WTC11 (cell line): ENCODE measurements at regions not wholly inside any gene's neighbourhood (a gene's known extent, or its start where the extent isn't known, plus 50 kb on each side); places are given as distances from the start of the nearest gene placed in this dataset.

ENCODE experiments used
- ATF3 ChIP-seq: sonication (generic); formaldehyde crosslinking; conservative IDR thresholded peaks from 2 replicates; pipeline ENCODE4 v1.8.1; 2022; ENCODE audit warnings: mild to moderate bottlenecking, missing genetic modification reagents
- HMGXB4 ChIP-seq: sonication (generic); formaldehyde crosslinking; IDR thresholded peaks from 2 replicates; pipeline ENCODE4 v1.8.1; 2023; ENCODE audit warnings: mild to moderate bottlenecking, moderate library complexity, missing genetic modification reagents
- ZNF317 ChIP-seq: sonication (generic); formaldehyde crosslinking; IDR thresholded peaks from 2 replicates; pipeline ENCODE4 v1.8.1; 2023; ENCODE audit warnings: low read depth, mild to moderate bottlenecking, moderate library complexity, missing genetic modification reagents, borderline replicate concordance
- TF ChIP-seq, protein P1 (sequence below): sonication (generic); formaldehyde crosslinking; IDR thresholded peaks from 2 replicates; pipeline ENCODE4 v1.8.1; 2022; ENCODE audit warnings: mild to moderate bottlenecking, missing genetic modification reagents, moderate library complexity, borderline replicate concordance
- TF ChIP-seq, protein P2 (sequence below): fragments of 200-600 bp; IDR thresholded peaks from 2 replicates; pipeline ENCODE4 v1.8.0; 2022; ENCODE audit warnings: antibody characterized with exemption

DNA sequence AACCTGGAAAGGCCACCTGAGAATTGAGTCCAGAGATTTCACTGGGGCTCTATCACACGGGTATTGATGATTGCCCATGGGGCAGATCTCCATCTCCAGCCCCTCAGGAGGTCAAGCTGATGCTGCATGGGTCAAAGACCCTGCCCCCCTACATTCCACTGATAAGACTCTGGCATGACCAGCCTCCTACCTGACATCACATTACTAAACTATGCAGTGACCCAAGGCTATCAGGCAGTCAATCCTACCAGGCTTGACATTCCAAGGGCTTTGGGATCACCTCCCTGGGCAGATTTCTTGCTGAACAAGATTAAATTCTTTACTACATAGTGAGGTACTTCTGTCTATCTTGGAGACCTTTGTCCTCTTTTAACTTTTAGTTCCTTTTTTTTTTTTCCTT lies 192.7 kb upstream of the STS start:
- no peak for TF ChIP-seq ATF3 (CRISPR knock-in tag)
- TF ChIP-seq ZNF317 (CRISPR knock-in tag), result no peak
- TF ChIP-seq, protein P1, sequence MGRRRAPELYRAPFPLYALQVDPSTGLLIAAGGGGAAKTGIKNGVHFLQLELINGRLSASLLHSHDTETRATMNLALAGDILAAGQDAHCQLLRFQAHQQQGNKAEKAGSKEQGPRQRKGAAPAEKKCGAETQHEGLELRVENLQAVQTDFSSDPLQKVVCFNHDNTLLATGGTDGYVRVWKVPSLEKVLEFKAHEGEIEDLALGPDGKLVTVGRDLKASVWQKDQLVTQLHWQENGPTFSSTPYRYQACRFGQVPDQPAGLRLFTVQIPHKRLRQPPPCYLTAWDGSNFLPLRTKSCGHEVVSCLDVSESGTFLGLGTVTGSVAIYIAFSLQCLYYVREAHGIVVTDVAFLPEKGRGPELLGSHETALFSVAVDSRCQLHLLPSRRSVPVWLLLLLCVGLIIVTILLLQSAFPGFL (CRISPR knock-in tag), result no peak
- no peak for TF ChIP-seq HMGXB4 (CRISPR knock-in tag)
- TF ChIP-seq, protein P2, sequence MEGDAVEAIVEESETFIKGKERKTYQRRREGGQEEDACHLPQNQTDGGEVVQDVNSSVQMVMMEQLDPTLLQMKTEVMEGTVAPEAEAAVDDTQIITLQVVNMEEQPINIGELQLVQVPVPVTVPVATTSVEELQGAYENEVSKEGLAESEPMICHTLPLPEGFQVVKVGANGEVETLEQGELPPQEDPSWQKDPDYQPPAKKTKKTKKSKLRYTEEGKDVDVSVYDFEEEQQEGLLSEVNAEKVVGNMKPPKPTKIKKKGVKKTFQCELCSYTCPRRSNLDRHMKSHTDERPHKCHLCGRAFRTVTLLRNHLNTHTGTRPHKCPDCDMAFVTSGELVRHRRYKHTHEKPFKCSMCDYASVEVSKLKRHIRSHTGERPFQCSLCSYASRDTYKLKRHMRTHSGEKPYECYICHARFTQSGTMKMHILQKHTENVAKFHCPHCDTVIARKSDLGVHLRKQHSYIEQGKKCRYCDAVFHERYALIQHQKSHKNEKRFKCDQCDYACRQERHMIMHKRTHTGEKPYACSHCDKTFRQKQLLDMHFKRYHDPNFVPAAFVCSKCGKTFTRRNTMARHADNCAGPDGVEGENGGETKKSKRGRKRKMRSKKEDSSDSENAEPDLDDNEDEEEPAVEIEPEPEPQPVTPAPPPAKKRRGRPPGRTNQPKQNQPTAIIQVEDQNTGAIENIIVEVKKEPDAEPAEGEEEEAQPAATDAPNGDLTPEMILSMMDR, result no peak
